Fibroblast of lung (primary cell): ENCODE measurements at regions not wholly inside any gene's neighbourhood (a gene's known extent, or its start where the extent isn't known, plus 50 kb on each side); places are given as distances from the start of the nearest gene placed in this dataset.

ENCODE experiments used
- DNase-seq, 2 donors: peaks; one replicate each; pipeline versions ENCODE4 v3.0.0 to v3.0.0-alpha.2; 2010; ENCODE audit warnings: low read depth in 2 of 2
- H2AFZ ChIP-seq: 2 replicates; pipeline ENCODE4 v1.5.1; 2012; ENCODE audit warnings: low read length, control low read depth, inconsistent platforms
- H3K27ac ChIP-seq: 2 replicates; pipeline ENCODE4 v1.5.1; 2011; ENCODE audit warnings: low read length, control low read depth; ENCODE audit not compliant: insufficient read depth
- H3K27me3 ChIP-seq: 2 replicates; pipeline ENCODE4 v1.5.1; 2011; ENCODE audit warnings: mild to moderate bottlenecking, low read length; ENCODE audit not compliant: control insufficient read depth, insufficient read depth
- H3K36me3 ChIP-seq: 2 replicates; pipeline ENCODE4 v1.5.1; 2011; ENCODE audit warnings: low read length; ENCODE audit not compliant: control insufficient read depth, insufficient read depth
- H3K4me1 ChIP-seq: 2 replicates; pipeline ENCODE4 v1.5.1; 2011; ENCODE audit warnings: low read length; ENCODE audit not compliant: control insufficient read depth, insufficient read depth; ENCODE audit errors: extremely low read depth
- H3K4me2 ChIP-seq: 2 replicates; pipeline ENCODE4 v1.5.1; 2011; ENCODE audit warnings: low read length, control low read depth; ENCODE audit not compliant: insufficient read depth; ENCODE audit errors: extremely low read depth
- H3K4me3 ChIP-seq, 4 experiments: fragments of 200-600 bp in 1 of 4; sonication (generic) in 1 of 4; replicated peaks in 1 of 4; 2 replicates each; pipeline ENCODE4 v1.5.1; 2011 to 2016; ENCODE audit warnings: low read length in 4 of 4, low read depth in 3 of 4, mild to moderate bottlenecking in 3 of 4, control low read depth in 2 of 4, inconsistent platforms in 1 of 4, mixed read lengths in 1 of 4; ENCODE audit not compliant: insufficient read depth in 1 of 4; ENCODE audit errors: control extremely low read depth in 1 of 4
- H3K79me2 ChIP-seq: 2 replicates; pipeline ENCODE4 v1.5.1; 2012; ENCODE audit warnings: mild to moderate bottlenecking, low read length, inconsistent platforms; ENCODE audit not compliant: control insufficient read depth, insufficient read depth
- H3K9ac ChIP-seq: 2 replicates; pipeline ENCODE4 v1.5.1; 2011; ENCODE audit warnings: mild to moderate bottlenecking, low read length, control low read depth; ENCODE audit not compliant: insufficient read depth
- H3K9me3 ChIP-seq: 2 replicates; pipeline ENCODE4 v1.5.1; 2012; ENCODE audit warnings: low read depth, low read length; ENCODE audit not compliant: control insufficient read depth, insufficient read depth
- H4K20me1 ChIP-seq: 2 replicates; pipeline ENCODE4 v1.5.1; 2011; ENCODE audit warnings: low read length; ENCODE audit not compliant: control insufficient read depth, insufficient read depth; ENCODE audit errors: extremely low read depth
- EZH2 ChIP-seq: IDR thresholded peaks from 2 replicates; pipeline ENCODE4 v1.5.1; 2012; ENCODE audit warnings: low read length, control low read depth, mild to moderate bottlenecking; ENCODE audit errors: missing control alignments
- TF ChIP-seq, protein P1 (sequence below), 2 donors: IDR thresholded peaks in 1 of 2; conservative IDR thresholded peaks in 1 of 2; 1 replicate in 1 of 2; 2 replicates in 1 of 2; pipeline ENCODE4 v1.5.1; 2011 to 2012; ENCODE audit warnings: low read length in 2 of 2, control low read depth in 1 of 2, inconsistent platforms in 1 of 2, low read depth in 1 of 2, mild to moderate bottlenecking in 1 of 2

- no peak overlapping the region for H3K4me2 ChIP-seq
- TF ChIP-seq EZH2 = no peak
- TF ChIP-seq, protein P1, sequence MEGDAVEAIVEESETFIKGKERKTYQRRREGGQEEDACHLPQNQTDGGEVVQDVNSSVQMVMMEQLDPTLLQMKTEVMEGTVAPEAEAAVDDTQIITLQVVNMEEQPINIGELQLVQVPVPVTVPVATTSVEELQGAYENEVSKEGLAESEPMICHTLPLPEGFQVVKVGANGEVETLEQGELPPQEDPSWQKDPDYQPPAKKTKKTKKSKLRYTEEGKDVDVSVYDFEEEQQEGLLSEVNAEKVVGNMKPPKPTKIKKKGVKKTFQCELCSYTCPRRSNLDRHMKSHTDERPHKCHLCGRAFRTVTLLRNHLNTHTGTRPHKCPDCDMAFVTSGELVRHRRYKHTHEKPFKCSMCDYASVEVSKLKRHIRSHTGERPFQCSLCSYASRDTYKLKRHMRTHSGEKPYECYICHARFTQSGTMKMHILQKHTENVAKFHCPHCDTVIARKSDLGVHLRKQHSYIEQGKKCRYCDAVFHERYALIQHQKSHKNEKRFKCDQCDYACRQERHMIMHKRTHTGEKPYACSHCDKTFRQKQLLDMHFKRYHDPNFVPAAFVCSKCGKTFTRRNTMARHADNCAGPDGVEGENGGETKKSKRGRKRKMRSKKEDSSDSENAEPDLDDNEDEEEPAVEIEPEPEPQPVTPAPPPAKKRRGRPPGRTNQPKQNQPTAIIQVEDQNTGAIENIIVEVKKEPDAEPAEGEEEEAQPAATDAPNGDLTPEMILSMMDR (conservative IDR thresholded peaks at IDR 0.05 in 1 of 2, IDR thresholded peaks at IDR 0.05 in 1 of 2; ENCODE audit: low read depth in 1 of 2, low read length in 2 of 2) = no peak
- no peaks in the 10 kb centered on the region for H3K27me3 ChIP-seq
- H3K9ac ChIP-seq = no peak overlapping the region
- H3K36me3 ChIP-seq = no peaks in the 10 kb centered on the region
- H4K20me1 ChIP-seq = no peaks in the 10 kb centered on the region
- H3K27ac ChIP-seq = no peak overlapping the region
- H2AFZ ChIP-seq = no peak overlapping the region
- no peak for DNase-seq
- H3K4me3 ChIP-seq = no peak overlapping the region
- H3K79me2 ChIP-seq = no peaks in the 10 kb centered on the region
- no peaks in the 10 kb centered on the region for H3K9me3 ChIP-seq
- peaks cover 3% of the 10 kb centered on the region for H3K4me1 ChIP-seq
These were observed 429.5 kb upstream of the MARCKS start for GRCh38 chr6:113427617-113428016.

- Histone ChIP-seq H3K79me2 (no peaks in the 10 kb centered on the region), H3K4me3 (no peak overlapping the region), H3K9ac (no peak overlapping the region), H3K9me3 (no peaks in the 10 kb centered on the region), H3K4me1 (peaks cover 4% of the 10 kb centered on the region), H3K27ac (no peak overlapping the region), H2AFZ (no peak overlapping the region), H4K20me1 (no peaks in the 10 kb centered on the region), H3K36me3 (no peaks in the 10 kb centered on the region), H3K4me2 (no peak overlapping the region), H3K27me3 (no peaks in the 10 kb centered on the region)
- DNase-seq = peak in 1 of 2 donors; percentile 54
- TF ChIP-seq, protein P1 (conservative IDR thresholded peaks at IDR 0.05 in 1 of 2, IDR thresholded peaks at IDR 0.05 in 1 of 2; ENCODE audit: low read depth in 1 of 2, low read length in 2 of 2) = no peak
- no peak for TF ChIP-seq EZH2
These were observed 428.4 kb upstream of the MARCKS start for GRCh38 chr6:113428702-113429101.

GRCh38 chr6:113432521-113433334, 424.4 kb upstream of the MARCKS start:
- Histone ChIP-seq H3K36me3 (no peaks in the 10 kb centered on the region), H2AFZ (no peak overlapping the region), H3K27ac (no peak overlapping the region), H4K20me1 (no peaks in the 10 kb centered on the region), H3K4me1 (peaks cover 5% of the 10 kb centered on the region), H3K27me3 (no peaks in the 10 kb centered on the region), H3K79me2 (no peaks in the 10 kb centered on the region), H3K9me3 (no peaks in the 10 kb centered on the region), H3K9ac (no peak overlapping the region), H3K4me3 (no peak overlapping the region), H3K4me2 (no peak overlapping the region)
- peak in 1 of 2 donors; percentile 36 for DNase-seq
- no peak for TF ChIP-seq EZH2
- TF ChIP-seq, protein P1 (conservative IDR thresholded peaks at IDR 0.05 in 1 of 2, IDR thresholded peaks at IDR 0.05 in 1 of 2; ENCODE audit: low read depth in 1 of 2, low read length in 2 of 2) = no peak
